Femur (tissue), 1 donor: ENCODE measurements at regions not wholly inside any gene's neighbourhood (a gene's known extent, or its start where the extent isn't known, plus 50 kb on each side); places are given as distances from the start of the nearest gene placed in this dataset.
A peak's percentile ranks its signal among the peaks of the same experiment; 100 is the strongest.

Source experiments
- DNase-seq: peaks from one replicate; pipeline ENCODE4 v3.0.0-alpha.2; 2017

DNA sequence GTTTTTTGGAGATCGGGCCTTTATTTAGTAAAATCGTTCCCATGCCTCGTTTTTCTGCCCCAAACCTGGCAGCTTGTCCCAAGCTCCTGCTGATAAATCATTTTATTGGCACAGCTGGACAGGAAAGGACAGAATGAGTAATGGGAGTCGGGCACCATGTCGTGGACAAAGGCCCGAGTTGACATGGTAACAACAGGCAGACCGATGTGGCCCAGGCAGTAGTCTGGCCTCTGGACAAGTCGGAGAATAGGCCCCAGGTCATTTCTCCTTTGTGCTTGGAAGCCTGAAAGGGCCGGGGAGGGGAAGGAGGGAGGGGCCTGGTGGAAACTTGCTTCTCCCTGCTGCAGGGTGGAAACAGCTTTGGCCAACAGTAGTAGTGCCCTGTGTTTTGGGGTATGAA, 234.9 kb downstream of the SUDS3 start:
- DNase-seq = no peak

GRCh38 chr12:118611770-118612169, 235.4 kb downstream of the SUDS3 start:
- DNase-seq = no peak

- no peak for DNase-seq
These were observed 241.5 kb downstream of the SUDS3 start for GRCh38 chr12:118617611-118618450.

DNA sequence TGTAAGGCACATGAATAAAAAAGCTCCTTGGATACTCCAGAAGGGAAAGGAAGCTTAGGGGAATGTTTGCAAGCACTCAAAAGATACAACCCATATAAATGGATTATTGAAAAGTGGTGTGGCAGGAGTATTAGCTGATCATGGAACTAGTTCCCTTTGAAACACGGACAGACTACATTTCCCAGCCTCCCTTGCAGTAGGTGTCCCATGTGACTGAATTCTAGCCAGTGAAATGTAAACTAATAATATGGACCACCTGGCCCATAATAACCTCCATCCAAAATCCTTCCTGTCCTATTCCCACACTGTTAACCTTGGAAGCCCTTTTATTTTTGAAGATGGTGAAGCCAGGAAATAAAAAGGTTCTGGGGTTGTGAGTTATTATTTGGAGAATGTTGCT, 242.3 kb downstream of the SUDS3 start:
- DNase-seq = no peak

- DNase-seq = no peak
These were observed 248.8 kb downstream of the SUDS3 start for GRCh38 chr12:118625050-118625675.

DNA sequence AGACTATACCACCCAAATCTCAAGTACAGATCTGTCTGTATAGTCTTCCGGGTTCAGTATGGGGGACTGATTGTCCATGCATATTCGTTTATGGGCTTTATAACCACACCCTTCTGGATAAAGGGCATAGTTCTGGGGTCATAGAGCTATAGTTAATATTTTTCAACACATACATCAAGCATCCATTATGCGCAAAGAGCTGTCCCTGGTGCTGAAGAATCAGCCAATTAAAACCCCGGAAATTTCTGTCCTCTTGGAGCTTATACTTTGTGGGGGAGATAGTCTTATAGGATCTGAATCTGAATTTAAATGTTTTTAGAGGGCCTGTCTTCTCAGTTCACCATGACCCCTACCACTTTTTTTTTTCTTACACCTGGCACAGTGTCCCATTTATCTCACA, 256.7 kb downstream of the SUDS3 start:
- no peak for DNase-seq

DNA sequence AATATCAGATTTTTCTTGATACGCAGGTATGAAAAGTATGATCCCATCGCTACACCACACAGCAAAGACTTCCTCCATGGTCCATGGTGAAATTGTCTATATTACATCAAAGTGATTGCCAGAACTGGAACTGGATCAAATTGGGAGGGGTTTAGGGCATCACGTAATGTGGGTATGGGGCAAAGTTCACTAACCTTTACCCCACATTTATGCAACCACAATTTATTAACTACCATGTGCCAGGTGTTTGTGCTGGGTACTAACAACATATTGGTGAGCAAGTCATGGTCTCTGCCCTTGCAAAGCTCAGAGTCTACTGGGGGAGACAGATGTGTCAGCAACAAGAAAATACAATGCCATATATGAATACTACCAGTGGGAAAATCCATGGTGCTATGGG, 258.9 kb downstream of the SUDS3 start:
- no peak for DNase-seq

GRCh38 chr12:118637767-118638370, 261.5 kb downstream of the SUDS3 start:
- DNase-seq = no peak

DNA sequence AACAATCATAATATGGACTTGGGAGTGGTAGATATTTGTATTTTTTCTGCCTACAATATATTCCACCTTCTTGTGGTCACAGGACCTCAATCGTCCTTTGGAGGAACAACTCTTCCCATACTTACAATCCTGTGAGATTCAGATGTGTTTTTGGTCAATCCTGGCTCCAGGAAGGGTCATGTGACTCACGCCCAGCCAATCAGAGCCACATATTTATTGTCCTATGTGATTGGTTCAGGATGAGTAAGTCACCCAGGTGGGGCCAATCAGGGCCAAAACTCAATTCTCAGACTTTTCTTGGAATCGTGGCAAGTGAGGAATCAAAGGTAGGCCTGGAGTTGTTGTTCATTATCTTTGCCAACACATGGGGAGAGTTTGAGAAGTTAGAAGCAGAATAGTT, 264.9 kb downstream of the SUDS3 start:
- DNase-seq = no peak

- no peak for DNase-seq
These were observed 268.9 kb downstream of the SUDS3 start for GRCh38 chr12:118645219-118645618.

DNA sequence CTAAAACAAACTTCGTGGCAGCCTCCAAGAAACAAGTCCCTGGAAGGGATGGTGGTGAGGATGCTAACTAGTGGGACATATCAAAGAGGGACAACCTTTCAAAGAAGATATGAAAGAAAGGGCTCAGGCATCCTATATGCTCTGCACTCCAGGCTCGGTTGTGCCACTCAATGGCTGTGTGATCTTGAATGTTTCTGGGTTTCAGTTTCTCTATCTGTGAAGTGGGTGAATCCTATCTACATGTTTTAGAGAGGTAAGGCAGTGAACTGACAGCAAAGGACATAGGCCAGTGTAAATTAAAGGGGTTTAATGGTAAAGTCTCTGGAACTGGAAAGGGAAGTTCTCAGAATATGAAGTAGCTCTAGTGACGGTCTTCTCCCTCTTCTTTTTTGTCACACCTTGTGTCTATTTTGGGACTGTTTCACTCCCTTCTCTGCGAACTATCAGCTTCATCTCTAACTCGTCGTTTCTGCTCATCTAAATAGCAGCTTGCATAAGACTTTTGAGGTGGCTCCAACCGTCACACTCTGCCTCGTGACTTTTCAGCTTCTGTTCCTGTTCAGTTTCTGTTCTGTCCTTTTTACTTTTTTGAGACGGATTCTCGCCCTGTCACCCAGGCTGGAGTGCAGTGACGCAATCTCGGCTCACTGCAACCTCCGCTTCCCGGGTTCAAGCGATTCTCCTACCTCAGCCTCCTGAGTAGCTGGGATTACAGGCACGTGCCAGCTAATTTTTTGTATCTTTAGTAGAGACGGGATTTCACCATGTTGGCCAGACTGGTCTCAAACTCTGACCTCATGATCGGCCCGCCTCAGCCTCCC, 273.6 kb downstream of the SUDS3 start:
- no peak for DNase-seq

DNA sequence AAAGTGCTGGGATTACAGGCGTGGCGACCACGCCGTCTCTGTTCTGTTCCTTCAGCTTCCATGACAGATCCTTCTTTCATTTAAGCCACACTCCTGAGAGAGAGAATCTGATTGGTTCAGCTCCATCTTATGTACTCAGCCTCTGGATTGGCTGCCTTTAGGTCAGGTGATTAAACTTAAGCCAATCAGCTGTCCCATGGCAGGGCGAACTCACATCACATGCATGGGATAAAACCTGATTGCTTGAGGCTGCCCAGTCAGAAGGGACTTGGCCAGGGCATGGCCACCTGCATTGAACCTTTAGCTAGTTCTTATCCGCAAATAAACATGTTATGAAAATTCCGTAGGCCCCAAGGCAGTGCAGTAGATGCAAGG, 274.2 kb downstream of the SUDS3 start:
- DNase-seq = no peak

- no peak for DNase-seq
These were observed 275.1 kb downstream of the SUDS3 start for GRCh38 chr12:118651487-118651886.

- no peak for DNase-seq
These were observed 279.2 kb downstream of the SUDS3 start for GRCh38 chr12:118655588-118655987.

DNA sequence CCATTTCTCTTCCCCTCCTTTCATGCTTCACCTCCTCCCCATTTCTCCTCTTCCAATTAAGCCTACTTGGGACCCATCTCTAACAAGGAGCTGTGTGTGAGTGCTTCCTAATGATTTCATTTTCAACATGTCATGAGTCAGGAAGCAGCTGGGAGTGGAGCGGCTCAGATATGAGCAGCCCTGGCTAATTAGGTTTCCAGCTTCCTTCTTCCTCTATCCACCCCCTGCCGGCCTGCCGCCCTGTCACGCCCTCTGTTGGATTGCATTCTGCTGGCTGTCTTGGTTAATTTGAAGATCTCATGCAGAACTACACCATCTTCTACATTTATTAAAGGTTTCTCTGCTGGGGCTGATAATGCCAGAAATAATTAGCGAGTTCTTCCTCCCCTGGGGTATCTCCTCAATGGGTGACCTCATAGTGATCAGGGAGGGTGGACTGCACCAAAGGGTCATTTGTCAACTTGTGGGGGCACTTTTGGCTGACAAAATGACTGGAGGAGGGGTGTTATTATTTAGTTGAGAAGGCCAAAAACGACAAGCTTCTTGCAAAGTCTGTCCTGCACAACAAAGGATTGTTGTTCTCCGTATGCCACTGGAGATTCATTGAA, 300.9 kb upstream of the SRRM4 start:
- no peak for DNase-seq

GRCh38 chr12:118682656-118683055, 298.7 kb upstream of the SRRM4 start:
- DNase-seq = no peak

DNA sequence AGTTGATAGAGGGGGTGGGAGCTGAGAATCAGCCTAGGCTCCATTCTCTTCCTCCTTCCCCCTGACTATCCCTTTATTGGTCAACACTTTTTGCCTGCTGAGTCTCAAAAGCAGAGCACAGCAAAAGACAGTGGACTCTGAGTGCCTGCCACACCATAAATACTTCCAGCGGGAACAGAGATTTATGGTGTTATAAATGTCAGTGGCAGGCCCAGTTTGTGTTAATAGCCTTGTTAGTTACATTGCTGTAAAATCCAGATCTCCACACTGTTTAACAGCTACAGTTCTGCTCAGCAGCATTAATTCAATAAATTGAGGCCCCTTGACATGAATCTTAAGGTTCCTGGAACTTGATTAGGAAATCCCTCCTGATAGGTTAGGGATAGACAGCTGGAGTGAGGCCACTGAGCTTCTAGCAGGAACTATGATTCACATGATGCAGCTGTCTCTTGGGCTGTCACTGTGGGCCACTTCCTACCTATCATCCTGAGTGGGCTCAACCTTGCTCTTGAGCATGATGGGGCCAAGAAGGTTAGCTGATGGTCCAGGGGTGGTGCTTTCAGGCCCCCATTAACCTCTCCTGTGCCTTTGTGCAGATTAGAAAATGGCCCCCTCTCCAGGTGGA, 295.2 kb upstream of the SRRM4 start:
- DNase-seq = no peak

- DNase-seq = peak; percentile 74
These were observed 291.5 kb upstream of the SRRM4 start for GRCh38 chr12:118689793-118690192.

- no peak for DNase-seq
These were observed 290.8 kb upstream of the SRRM4 start for GRCh38 chr12:118690506-118690905.

- DNase-seq = peak; percentile 36
These were observed 287.1 kb upstream of the SRRM4 start for GRCh38 chr12:118694128-118694775.

DNA sequence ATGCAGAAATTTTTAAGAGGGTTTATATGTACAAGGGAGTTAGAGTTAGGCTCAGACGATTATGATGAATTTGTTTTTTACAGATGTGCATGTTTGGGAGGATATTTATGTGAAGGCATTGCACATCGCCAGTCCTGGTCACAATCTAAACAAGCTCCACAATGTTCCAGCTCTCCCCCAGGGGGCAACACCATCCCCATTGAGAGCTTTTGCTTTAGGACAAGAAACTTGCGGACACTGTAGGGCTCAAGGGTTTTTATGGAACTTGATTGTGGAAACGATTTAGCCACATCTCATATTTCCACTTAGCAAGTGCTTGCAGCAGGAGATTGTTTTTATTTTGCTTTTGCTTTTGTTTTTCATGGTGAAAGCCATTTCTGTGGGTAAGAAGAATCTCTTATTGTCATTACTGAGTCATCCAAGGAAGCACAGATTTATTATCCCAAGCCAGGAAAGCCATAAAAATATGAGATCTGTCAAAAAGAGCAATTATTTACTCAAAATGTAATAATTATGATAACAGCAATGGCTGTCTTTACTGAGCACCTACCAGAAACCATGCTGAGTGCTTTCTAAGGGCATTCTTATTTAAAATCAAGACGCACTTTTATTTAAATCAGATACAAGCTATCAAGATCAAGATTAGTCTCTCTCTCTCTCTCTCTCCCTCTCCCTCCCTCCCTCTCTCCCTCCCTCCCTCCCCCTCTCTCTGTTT, 276.7 kb upstream of the SRRM4 start:
- no peak for DNase-seq
